ENCODE measurements at regions not wholly inside any gene's neighbourhood (a gene's known extent, or its start where the extent isn't known, plus 50 kb on each side); places are given as distances from the start of the nearest gene placed in this dataset.
"Not testable (repeated sequence)": the region's sequence is repeated elsewhere in the genome, so short reads cannot be mapped to it uniquely, and the experiment has no call there.

- Mint-ChIP-seq H3K36me3 (ENCODE audit: insufficient read depth) (no peaks in the 10 kb centered on the region), H3K4me3 (no peak overlapping the region), H3K9me3 (peaks cover 16% of the 10 kb centered on the region), H3K27ac (ENCODE audit: low read depth) (no peak overlapping the region), H3K4me1 (no peaks in the 10 kb centered on the region), H3K27me3 (no peaks in the 10 kb centered on the region)
- DNase-seq (ENCODE audit: low spot score in 2 of 2) (no peak), ATAC-seq (replicated peaks; ENCODE audit: extremely low read depth, poor library complexity, severe bottlenecking) (no peak)
Measured at GRCh38 chr2:66185497-66186054, 249.3 kb upstream of the MEIS1 start.

DNA sequence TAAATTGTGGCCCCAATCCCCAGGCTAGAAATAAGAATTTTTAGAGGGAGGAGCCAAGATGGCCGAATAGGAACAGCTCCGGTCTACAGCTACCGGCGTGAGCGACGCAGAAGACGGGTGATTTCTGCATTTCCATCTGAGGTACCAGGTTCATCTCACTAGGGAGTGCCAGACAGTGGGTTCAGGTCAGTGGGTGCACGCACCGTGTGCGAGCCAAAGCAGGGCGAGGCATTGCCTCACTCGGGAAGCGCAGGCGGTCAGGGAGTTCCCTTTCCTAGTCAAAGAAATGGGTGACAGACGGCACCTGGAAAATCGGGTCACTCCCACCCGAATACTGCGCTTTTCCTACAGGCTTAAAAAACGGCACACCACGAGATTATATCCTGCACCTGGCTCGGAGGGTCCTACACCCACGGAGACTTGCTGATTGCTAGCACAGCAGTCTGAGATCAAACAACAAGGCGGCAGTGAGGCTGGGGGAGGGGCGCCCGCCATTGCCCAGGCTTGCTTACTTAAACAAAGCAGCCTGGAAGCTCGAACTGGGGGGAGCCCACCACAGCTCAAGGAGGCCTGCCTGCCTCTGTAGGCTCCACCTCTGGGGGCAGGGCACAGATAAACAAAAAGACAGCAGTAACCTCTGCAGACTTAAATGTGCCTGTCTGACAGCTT is 257.7 kb upstream of the MEIS1 start:
- not testable (repeated sequence) for H3K4me1 Mint-ChIP-seq; H3K4me3 Mint-ChIP-seq; DNase-seq (ENCODE audit: low spot score in 2 of 2); H3K27me3 Mint-ChIP-seq; H3K27ac Mint-ChIP-seq (ENCODE audit: low read depth); H3K9me3 Mint-ChIP-seq; H3K36me3 Mint-ChIP-seq (ENCODE audit: insufficient read depth); ATAC-seq (replicated peaks; ENCODE audit: extremely low read depth, poor library complexity, severe bottlenecking)

DNA sequence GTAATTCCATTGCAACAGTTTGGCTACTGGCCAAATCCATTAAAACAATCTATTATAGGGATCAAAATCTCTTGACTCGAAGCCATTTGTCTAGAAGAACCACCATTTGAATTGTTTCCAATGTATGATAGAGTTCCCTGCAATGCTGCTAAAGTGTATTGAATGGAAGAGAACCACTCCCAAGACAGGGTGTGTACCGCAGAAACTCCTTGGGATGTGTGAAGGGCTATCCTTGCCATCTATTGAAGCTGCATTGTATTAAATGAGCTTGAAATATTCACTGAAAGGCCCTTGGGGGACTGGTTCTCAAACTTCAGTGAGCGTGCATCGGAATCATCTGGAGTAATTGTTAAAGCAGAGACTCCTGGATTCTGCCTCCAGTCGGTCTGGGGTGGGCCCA is 260.4 kb upstream of the MEIS1 start:
- DNase-seq (ENCODE audit: low spot score in 2 of 2) (no peak), ATAC-seq (replicated peaks; ENCODE audit: extremely low read depth, poor library complexity, severe bottlenecking) (no peak)
- H3K4me3 Mint-ChIP-seq = no peak overlapping the region
- H3K27ac Mint-ChIP-seq (ENCODE audit: low read depth) = no peak overlapping the region
- H3K36me3 Mint-ChIP-seq (ENCODE audit: insufficient read depth) = no peaks in the 10 kb centered on the region
- H3K27me3 Mint-ChIP-seq = no peaks in the 10 kb centered on the region
- no peaks in the 10 kb centered on the region for H3K4me1 Mint-ChIP-seq
- H3K9me3 Mint-ChIP-seq = no peaks in the 10 kb centered on the region

DNA sequence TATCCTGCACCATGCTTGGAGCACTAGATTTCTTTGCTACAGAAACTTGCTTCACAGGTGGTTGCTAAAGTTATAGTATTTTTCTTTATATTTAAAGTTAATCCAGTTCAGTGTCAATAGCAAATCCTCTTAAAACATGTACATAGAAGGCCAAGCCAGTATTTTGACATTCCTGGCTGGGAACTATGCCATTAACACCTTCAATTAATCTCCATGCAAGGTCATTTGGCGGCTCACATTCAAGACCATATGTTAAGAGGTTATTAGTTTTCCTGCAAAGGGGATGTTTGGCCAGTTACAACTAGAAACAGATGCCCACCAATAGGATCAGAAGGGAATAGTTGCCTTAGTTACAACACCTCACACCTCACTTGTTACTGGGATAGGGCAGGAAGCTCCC is 261.3 kb upstream of the MEIS1 start:
- DNase-seq (ENCODE audit: low spot score in 2 of 2) (no peak), ATAC-seq (replicated peaks; ENCODE audit: extremely low read depth, poor library complexity, severe bottlenecking) (no peak)
- no peaks in the 10 kb centered on the region for H3K4me1 Mint-ChIP-seq
- H3K4me3 Mint-ChIP-seq = no peak overlapping the region
- H3K36me3 Mint-ChIP-seq (ENCODE audit: insufficient read depth) = no peaks in the 10 kb centered on the region
- no peaks in the 10 kb centered on the region for H3K9me3 Mint-ChIP-seq
- H3K27me3 Mint-ChIP-seq = no peaks in the 10 kb centered on the region
- H3K27ac Mint-ChIP-seq (ENCODE audit: low read depth) = no peak overlapping the region

GRCh38 chr2:66171530-66171929 is 263.4 kb upstream of the MEIS1 start:
- no peaks in the 10 kb centered on the region for H3K36me3 Mint-ChIP-seq (ENCODE audit: insufficient read depth)
- H3K9me3 Mint-ChIP-seq = no peaks in the 10 kb centered on the region
- H3K4me3 Mint-ChIP-seq = no peak overlapping the region
- no peaks in the 10 kb centered on the region for H3K27me3 Mint-ChIP-seq
- no peak for DNase-seq (ENCODE audit: low spot score in 2 of 2)
- ATAC-seq (replicated peaks; ENCODE audit: extremely low read depth, poor library complexity, severe bottlenecking) = no peak
- H3K27ac Mint-ChIP-seq (ENCODE audit: low read depth) = no peak overlapping the region
- no peaks in the 10 kb centered on the region for H3K4me1 Mint-ChIP-seq

DNA sequence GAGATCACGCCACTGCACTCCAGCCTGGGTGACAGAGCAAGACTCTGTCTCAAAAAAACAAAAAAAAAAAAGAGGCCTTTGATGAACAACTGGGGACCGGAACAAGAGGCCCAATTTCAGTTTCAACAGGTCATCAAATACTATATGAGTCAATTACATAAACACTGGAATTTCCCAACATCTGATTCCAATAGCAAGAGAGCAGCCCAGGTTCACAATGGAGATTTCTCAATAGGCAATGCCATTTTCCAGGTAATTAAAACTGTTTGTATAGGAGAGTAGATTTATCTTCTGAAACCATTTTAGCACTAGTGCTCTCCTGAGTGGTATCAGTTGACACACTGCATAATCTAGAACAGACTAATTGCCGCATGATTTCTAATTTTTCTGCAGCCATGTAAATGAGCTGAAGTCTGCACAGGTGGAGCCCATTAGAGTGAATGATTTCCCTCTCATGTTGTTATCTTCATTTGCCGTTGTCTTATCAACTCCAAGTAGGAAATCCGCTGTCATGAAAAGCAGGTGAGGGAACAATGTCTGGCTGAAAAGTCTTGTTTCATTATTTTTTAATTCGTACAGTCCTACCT is 264.1 kb upstream of the MEIS1 start:
- DNase-seq (ENCODE audit: low spot score in 2 of 2) = no peak
- ATAC-seq (replicated peaks; ENCODE audit: extremely low read depth, poor library complexity, severe bottlenecking) = no peak
- no peak overlapping the region for H3K4me3 Mint-ChIP-seq
- H3K27ac Mint-ChIP-seq (ENCODE audit: low read depth) = no peak overlapping the region
- no peaks in the 10 kb centered on the region for H3K9me3 Mint-ChIP-seq
- no peaks in the 10 kb centered on the region for H3K4me1 Mint-ChIP-seq
- no peaks in the 10 kb centered on the region for H3K27me3 Mint-ChIP-seq
- H3K36me3 Mint-ChIP-seq (ENCODE audit: insufficient read depth) = no peaks in the 10 kb centered on the region

GRCh38 chr2:66169076-66169475 is 265.8 kb upstream of the MEIS1 start:
- Mint-ChIP-seq H3K4me1 (no peaks in the 10 kb centered on the region), H3K36me3 (ENCODE audit: insufficient read depth) (no peaks in the 10 kb centered on the region), H3K4me3 (no peak overlapping the region), H3K9me3 (peaks cover 6% of the 10 kb centered on the region), H3K27ac (ENCODE audit: low read depth) (no peak overlapping the region), H3K27me3 (no peaks in the 10 kb centered on the region)
- ATAC-seq (replicated peaks; ENCODE audit: extremely low read depth, poor library complexity, severe bottlenecking) (no peak), DNase-seq (ENCODE audit: low spot score in 2 of 2) (no peak)

GRCh38 chr2:66164470-66164869 is 270.5 kb upstream of the MEIS1 start:
- ATAC-seq (replicated peaks; ENCODE audit: extremely low read depth, poor library complexity, severe bottlenecking) (no peak), DNase-seq (ENCODE audit: low spot score in 2 of 2) (no peak)
- no peak overlapping the region for H3K4me3 Mint-ChIP-seq
- H3K27me3 Mint-ChIP-seq = no peaks in the 10 kb centered on the region
- peaks cover 6% of the 10 kb centered on the region for H3K9me3 Mint-ChIP-seq
- no peaks in the 10 kb centered on the region for H3K36me3 Mint-ChIP-seq (ENCODE audit: insufficient read depth)
- H3K4me1 Mint-ChIP-seq = no peaks in the 10 kb centered on the region
- H3K27ac Mint-ChIP-seq (ENCODE audit: low read depth) = no peak overlapping the region

- Mint-ChIP-seq H3K9me3 (peaks cover 31% of the 10 kb centered on the region), H3K36me3 (ENCODE audit: insufficient read depth) (no peaks in the 10 kb centered on the region), H3K27ac (ENCODE audit: low read depth) (no peak overlapping the region), H3K4me3 (no peak overlapping the region), H3K4me1 (no peaks in the 10 kb centered on the region), H3K27me3 (no peaks in the 10 kb centered on the region)
- DNase-seq (ENCODE audit: low spot score in 2 of 2) (no peak), ATAC-seq (replicated peaks; ENCODE audit: extremely low read depth, poor library complexity, severe bottlenecking) (no peak)
Measured at GRCh38 chr2:66156171-66156570, 278.8 kb upstream of the MEIS1 start.

DNA sequence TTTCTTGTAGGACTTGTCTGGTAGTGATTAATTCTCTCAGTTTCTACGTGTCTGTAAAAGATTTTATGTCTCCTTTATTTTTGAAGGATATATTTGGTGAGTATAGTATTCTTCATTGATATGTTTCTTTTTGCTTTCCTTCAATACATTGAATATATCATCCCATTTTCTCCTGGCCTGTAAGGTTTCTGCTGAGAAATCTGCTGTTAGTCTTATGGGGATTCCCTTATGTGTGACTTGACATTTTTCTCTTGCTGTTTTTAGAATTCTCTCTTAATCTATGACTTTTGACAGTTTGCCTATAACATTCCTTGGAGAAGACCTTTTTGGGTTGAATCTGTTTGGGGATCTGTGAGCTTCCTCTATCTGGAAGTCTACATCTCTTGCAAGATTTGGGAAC is 281.0 kb upstream of the MEIS1 start:
- DNase-seq (ENCODE audit: low spot score in 2 of 2) = no peak

DNA sequence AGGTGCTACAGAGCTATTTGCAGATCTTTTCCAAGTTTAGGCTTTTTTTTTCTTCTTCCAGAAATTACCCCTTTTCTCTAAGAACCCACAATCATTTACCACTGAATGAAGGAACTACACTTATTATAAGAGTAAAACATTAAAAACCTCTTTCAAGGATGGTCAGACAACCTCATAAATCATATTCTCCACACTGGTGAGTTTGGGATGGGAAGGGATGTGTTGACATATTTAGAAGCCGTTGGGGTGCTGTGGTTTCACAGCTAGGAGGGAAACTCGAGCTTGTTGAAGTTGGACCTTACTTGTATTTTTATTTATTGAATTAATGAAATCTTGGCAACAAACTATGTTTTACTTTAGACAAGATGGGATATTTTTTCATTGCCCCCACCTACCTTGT is 289.4 kb upstream of the MEIS1 start:
- DNase-seq (ENCODE audit: low spot score in 2 of 2) (no peak), ATAC-seq (replicated peaks; ENCODE audit: extremely low read depth, poor library complexity, severe bottlenecking) (no peak)
- peaks cover 15% of the 10 kb centered on the region for H3K9me3 Mint-ChIP-seq
- no peaks in the 10 kb centered on the region for H3K4me1 Mint-ChIP-seq
- no peak overlapping the region for H3K27ac Mint-ChIP-seq (ENCODE audit: low read depth)
- no peaks in the 10 kb centered on the region for H3K27me3 Mint-ChIP-seq
- no peaks in the 10 kb centered on the region for H3K36me3 Mint-ChIP-seq (ENCODE audit: insufficient read depth)
- H3K4me3 Mint-ChIP-seq = no peak overlapping the region

More for the DNA sequence above, 281.0 kb upstream of the MEIS1 start:
- H3K36me3 Mint-ChIP-seq (ENCODE audit: insufficient read depth) = no peaks in the 10 kb centered on the region
- no peaks in the 10 kb centered on the region for H3K4me1 Mint-ChIP-seq
- ATAC-seq (replicated peaks; ENCODE audit: extremely low read depth, poor library complexity, severe bottlenecking) = no peak
- H3K27me3 Mint-ChIP-seq = no peaks in the 10 kb centered on the region
- H3K27ac Mint-ChIP-seq (ENCODE audit: low read depth) = no peak overlapping the region
- H3K4me3 Mint-ChIP-seq = no peak overlapping the region
- H3K9me3 Mint-ChIP-seq = peaks cover 32% of the 10 kb centered on the region

GRCh38 chr2:66144324-66144723 is 290.6 kb upstream of the MEIS1 start:
- not testable (repeated sequence) for H3K27me3 Mint-ChIP-seq; H3K27ac Mint-ChIP-seq (ENCODE audit: low read depth); H3K36me3 Mint-ChIP-seq (ENCODE audit: insufficient read depth); H3K4me1 Mint-ChIP-seq; ATAC-seq (replicated peaks; ENCODE audit: extremely low read depth, poor library complexity, severe bottlenecking); DNase-seq (ENCODE audit: low spot score in 2 of 2); H3K4me3 Mint-ChIP-seq
- peaks cover 15% of the 10 kb centered on the region for H3K9me3 Mint-ChIP-seq

- no peaks in the 10 kb centered on the region for H3K36me3 Mint-ChIP-seq (ENCODE audit: insufficient read depth)
- H3K9me3 Mint-ChIP-seq = peaks cover 16% of the 10 kb centered on the region
- H3K27ac Mint-ChIP-seq (ENCODE audit: low read depth) = no peak overlapping the region
- no peaks in the 10 kb centered on the region for H3K27me3 Mint-ChIP-seq
- no peaks in the 10 kb centered on the region for H3K4me1 Mint-ChIP-seq
- no peak for DNase-seq (ENCODE audit: low spot score in 2 of 2)
- ATAC-seq (replicated peaks; ENCODE audit: extremely low read depth, poor library complexity, severe bottlenecking) = no peak
- no peak overlapping the region for H3K4me3 Mint-ChIP-seq
Measured at GRCh38 chr2:66137606-66138130, 297.3 kb upstream of the MEIS1 start.
